ENCODE measurements at regions not wholly inside any gene's neighbourhood (a gene's known extent, or its start where the extent isn't known, plus 50 kb on each side); places are given as distances from the start of the nearest gene placed in this dataset.

DNA sequence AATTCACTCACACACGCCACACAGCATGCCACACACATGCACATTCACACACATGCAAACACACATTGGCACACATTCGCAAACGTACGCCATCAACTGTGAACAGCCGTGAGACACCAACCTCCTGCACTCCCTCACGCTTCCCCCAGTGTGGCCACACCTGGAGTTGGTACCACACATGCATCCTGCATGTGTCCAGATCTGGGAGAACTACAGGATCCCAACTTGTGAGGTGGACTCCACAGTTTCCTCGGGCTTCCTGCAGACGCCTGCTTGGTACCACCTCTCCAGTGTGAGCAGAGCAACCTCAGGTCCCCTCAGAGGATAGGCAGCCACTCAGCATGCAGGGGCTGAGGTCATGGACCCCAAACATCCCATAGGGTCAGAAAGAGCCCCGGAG is 239.0 kb downstream of the EIPR1 start:
- Histone ChIP-seq H3K36me3 (ENCODE audit: control insufficient read depth, insufficient read depth, low read length) (no peaks in the 10 kb centered on the region), H3K9ac (ENCODE audit: low read length) (no peak overlapping the region), H3K27me3 (ENCODE audit: control insufficient read depth, insufficient read depth, low read length) (no peaks in the 10 kb centered on the region), H3K27ac (ENCODE audit: low read depth, low read length) (no peak overlapping the region), H3K4me3 (ENCODE audit: low read length) (no peak overlapping the region), H3K4me1 (ENCODE audit: control insufficient read depth, insufficient read depth, low read length) (no peaks in the 10 kb centered on the region)

DNA sequence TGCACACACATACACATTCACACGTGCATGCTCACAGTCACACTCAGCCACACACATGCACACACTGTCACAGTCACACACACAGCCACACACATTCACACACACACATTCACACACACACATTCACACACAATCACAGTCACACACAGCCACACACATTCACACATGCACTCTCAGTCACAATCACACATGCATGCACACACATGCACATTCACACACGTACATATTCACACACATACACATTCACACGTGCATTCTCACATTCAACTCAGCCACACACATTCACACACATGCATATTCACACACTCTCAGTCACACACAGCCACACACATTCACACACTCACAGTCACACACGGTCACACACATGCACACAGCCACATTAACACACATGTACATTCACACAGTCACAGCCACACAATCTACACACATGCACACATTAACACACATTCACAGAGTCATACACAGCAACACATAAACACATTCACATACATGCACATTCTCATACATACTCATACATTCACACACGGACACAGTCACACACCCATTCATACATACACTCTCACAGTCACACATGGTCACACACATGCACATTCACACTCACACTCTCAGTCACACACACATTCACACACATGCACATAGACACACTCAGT is 239.8 kb downstream of the EIPR1 start:
- H3K27ac ChIP-seq (ENCODE audit: low read depth, low read length): no peak overlapping the region
- H3K4me3 ChIP-seq (ENCODE audit: low read length): no peak overlapping the region
- H3K36me3 ChIP-seq (ENCODE audit: control insufficient read depth, insufficient read depth, low read length): no peaks in the 10 kb centered on the region
- H3K4me1 ChIP-seq (ENCODE audit: control insufficient read depth, insufficient read depth, low read length): no peaks in the 10 kb centered on the region
- H3K27me3 ChIP-seq (ENCODE audit: control insufficient read depth, insufficient read depth, low read length): no peaks in the 10 kb centered on the region
- H3K9ac ChIP-seq (ENCODE audit: low read length): no peak overlapping the region

DNA sequence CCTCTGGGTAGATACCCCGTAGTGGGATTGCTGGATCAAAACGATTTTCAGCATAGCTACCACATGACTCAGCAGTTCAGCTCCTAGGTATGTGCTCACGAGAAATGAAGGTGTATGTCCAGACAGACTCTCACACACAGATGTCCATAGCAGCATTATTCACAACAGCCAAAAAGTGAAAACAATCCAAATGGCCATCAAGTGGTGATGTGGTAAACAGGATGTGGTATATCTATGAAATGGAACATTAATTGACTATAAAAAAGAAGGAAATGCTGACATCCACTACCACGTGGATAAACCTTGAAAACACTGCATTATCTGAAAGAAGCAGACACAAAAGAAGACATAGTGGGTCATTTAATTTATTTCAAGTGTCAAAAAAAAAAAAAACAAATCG is 241.9 kb downstream of the EIPR1 start:
- Histone ChIP-seq H3K4me3 (ENCODE audit: low read length) (no peak overlapping the region), H3K27me3 (ENCODE audit: control insufficient read depth, insufficient read depth, low read length) (no peaks in the 10 kb centered on the region), H3K27ac (ENCODE audit: low read depth, low read length) (no peak overlapping the region), H3K4me1 (ENCODE audit: control insufficient read depth, insufficient read depth, low read length) (no peaks in the 10 kb centered on the region), H3K9ac (ENCODE audit: low read length) (no peak overlapping the region), H3K36me3 (ENCODE audit: control insufficient read depth, insufficient read depth, low read length) (no peaks in the 10 kb centered on the region)

DNA sequence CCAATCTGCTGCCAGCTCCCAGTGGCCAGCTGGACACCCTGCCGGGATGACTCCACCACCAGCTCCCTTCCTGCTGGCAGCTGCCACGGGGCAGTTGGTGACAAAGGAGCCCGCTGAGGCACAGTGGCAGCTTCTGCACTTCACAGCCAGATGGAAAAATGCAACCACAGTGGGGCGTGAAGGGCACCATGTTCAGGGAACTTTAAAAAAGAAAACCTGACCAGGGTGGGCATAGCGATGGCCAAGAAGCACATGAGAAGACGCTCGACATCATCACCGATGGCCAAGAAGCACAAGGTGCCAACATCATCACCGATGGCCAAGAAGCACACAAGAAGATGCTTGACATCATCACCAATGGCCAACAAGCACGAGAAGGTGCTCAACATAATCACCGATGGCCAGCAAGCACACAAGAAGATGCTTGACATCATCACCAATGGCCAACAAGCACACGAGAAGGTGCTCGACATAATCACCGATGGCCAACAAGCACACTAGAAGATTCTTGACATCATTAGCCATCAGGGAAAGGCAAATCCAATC is 243.5 kb downstream of the EIPR1 start:
- no peaks in the 10 kb centered on the region for H3K4me1 ChIP-seq (ENCODE audit: control insufficient read depth, insufficient read depth, low read length)
- no peak overlapping the region for H3K9ac ChIP-seq (ENCODE audit: low read length)
- no peak overlapping the region for H3K4me3 ChIP-seq (ENCODE audit: low read length)
- no peak overlapping the region for H3K27ac ChIP-seq (ENCODE audit: low read depth, low read length)
- H3K36me3 ChIP-seq (ENCODE audit: control insufficient read depth, insufficient read depth, low read length): no peaks in the 10 kb centered on the region
- peaks cover 2% of the 10 kb centered on the region for H3K27me3 ChIP-seq (ENCODE audit: control insufficient read depth, insufficient read depth, low read length)

DNA sequence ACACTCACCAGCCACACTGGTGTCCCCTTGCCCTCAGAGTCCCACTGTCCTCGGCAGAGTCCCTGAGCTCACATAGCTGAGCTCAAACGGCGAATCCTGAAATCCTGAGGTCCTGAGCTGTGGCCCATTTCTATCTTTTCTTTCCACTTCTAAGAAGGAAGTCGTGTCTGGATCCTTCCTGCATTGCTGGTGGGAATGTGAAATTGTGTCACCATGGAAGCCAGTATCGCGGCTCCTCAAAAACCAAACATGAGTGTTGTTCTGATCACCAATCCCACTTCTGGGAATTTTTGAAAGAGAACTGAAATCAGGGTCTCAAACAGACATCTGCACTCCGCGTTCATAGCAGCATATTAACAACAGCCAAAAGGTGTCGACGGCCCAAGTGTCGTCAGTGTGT is 244.7 kb downstream of the EIPR1 start:
- Histone ChIP-seq H3K9ac (ENCODE audit: low read length) (no peak overlapping the region), H3K27ac (ENCODE audit: low read depth, low read length) (no peak overlapping the region), H3K27me3 (ENCODE audit: control insufficient read depth, insufficient read depth, low read length) (peaks cover 2% of the 10 kb centered on the region), H3K36me3 (ENCODE audit: control insufficient read depth, insufficient read depth, low read length) (no peaks in the 10 kb centered on the region), H3K4me1 (ENCODE audit: control insufficient read depth, insufficient read depth, low read length) (no peaks in the 10 kb centered on the region), H3K4me3 (ENCODE audit: low read length) (no peak overlapping the region)

DNA sequence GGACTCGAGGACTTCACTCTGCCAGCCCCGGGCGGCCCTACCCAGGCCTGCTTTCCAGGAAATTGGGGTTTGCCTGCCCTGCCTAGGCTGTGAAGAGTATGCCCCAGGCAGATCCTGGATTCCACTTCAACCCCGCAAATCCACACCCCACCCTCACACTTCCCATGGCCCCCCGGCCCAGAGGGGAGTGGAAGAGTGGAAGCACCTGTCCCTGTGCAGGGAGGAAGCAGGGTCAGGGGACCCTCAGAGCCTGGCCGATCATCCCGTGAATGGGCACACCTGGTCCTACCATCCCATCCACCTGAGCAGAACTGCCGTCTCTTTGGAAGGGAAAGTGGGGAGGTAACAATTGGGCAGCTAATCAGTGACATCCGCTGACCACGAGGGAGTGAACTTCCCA is 245.2 kb downstream of the EIPR1 start:
- Histone ChIP-seq H3K4me3 (ENCODE audit: low read length) (no peak overlapping the region), H3K27ac (ENCODE audit: low read depth, low read length) (no peak overlapping the region), H3K4me1 (ENCODE audit: control insufficient read depth, insufficient read depth, low read length) (no peaks in the 10 kb centered on the region), H3K27me3 (ENCODE audit: control insufficient read depth, insufficient read depth, low read length) (peaks cover 2% of the 10 kb centered on the region), H3K36me3 (ENCODE audit: control insufficient read depth, insufficient read depth, low read length) (no peaks in the 10 kb centered on the region), H3K9ac (ENCODE audit: low read length) (no peak overlapping the region)

DNA sequence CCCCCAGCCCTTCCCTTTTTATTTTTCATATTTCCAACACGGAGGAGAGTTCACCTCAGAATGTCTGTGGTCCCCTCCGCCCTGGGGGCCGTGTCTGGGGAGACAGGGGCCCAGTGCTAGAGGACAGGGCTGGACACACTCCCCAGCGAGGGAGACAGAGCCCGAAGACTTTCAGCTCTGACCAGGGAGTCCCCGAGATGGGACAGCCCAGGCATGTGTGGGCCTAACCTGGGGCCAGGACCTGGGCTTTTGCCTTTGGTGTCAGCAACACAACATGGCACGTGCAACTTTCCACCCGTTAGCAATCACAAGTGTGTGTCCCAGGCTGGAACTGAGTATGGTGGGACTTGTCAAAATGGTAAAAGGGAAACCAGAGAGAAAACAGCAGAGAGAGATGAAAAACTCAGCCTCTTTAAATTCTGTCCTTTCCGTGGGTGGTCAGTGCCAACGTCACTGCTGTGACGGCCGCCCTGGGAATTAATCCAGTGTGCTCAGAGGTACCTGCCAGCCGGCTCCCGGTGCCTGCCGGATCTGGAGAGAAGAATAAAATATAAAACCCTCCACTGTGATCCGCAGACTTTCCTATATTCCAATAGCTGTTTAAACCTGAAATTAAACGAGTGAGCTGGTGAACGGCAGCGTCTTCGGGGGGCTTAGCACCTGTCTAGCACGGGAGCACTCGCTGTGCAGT is 245.8 kb downstream of the EIPR1 start:
- Histone ChIP-seq H3K27me3 (ENCODE audit: control insufficient read depth, insufficient read depth, low read length) (peaks cover 2% of the 10 kb centered on the region), H3K9ac (ENCODE audit: low read length) (no peak overlapping the region), H3K4me3 (ENCODE audit: low read length) (no peak overlapping the region), H3K4me1 (ENCODE audit: control insufficient read depth, insufficient read depth, low read length) (no peaks in the 10 kb centered on the region), H3K27ac (ENCODE audit: low read depth, low read length) (no peak overlapping the region), H3K36me3 (ENCODE audit: control insufficient read depth, insufficient read depth, low read length) (no peaks in the 10 kb centered on the region)

DNA sequence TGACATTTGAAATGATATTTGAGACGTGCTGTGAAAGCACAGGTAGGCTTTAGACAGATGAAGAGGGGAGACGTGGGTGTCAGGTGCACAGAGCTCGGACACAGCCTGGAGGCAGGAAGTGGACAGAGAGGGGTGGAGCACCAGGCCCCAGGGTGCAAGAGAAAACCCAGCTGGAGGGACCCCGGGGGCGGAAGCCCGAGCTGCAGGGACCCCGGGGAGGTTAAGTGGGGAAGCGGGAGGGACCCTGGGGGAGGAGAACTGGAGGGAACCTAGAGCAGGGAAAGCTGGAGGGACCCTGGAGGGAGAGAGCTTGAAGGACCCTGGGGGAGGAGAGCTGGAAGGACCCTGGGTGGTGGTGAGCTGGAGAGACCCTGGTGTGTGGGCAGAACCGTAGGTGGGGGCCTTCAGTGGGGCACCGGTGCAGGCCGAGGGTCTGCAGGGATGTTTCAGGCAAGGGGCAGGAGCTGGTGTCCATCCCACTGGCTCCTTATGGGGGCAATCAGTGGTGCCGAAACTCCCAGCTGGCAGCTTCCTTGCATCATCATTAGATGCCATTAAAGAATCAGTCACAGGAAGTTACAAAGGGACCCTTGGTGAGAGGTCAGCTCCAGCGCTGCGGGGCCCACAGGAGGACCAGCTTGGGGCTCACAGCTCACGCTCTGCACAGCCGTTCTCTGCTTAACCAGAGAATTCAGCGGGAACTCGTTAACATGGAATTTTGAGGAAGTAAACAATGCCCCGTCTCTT is 246.6 kb downstream of the EIPR1 start:
- Histone ChIP-seq H3K36me3 (ENCODE audit: control insufficient read depth, insufficient read depth, low read length) (no peaks in the 10 kb centered on the region), H3K9ac (ENCODE audit: low read length) (no peak overlapping the region), H3K27me3 (ENCODE audit: control insufficient read depth, insufficient read depth, low read length) (peaks cover 2% of the 10 kb centered on the region), H3K4me1 (ENCODE audit: control insufficient read depth, insufficient read depth, low read length) (no peaks in the 10 kb centered on the region), H3K4me3 (ENCODE audit: low read length) (no peak overlapping the region), H3K27ac (ENCODE audit: low read depth, low read length) (no peak overlapping the region)

DNA sequence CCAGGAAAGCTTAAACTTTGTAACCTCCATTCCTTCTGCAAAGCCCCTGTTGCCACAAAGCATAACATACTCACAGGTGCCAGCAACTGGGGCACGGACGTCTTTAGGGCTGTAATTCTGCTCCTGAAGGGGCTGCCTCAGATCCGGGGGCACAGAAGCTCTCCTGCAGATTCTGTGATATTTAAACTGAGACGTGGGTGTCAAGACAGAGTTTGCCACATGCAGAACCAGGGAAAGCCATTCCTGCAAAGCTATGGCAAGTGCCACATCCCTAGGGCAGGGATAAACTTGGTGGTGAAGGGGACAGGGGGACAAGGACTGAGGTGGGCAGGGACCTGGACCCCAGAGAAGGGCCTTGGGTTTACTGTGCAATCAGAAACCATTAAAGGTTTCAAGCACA is 247.2 kb downstream of the EIPR1 start:
- H3K36me3 ChIP-seq (ENCODE audit: control insufficient read depth, insufficient read depth, low read length): no peaks in the 10 kb centered on the region
- H3K4me1 ChIP-seq (ENCODE audit: control insufficient read depth, insufficient read depth, low read length): no peaks in the 10 kb centered on the region
- H3K27ac ChIP-seq (ENCODE audit: low read depth, low read length): no peak overlapping the region
- peaks cover 2% of the 10 kb centered on the region for H3K27me3 ChIP-seq (ENCODE audit: control insufficient read depth, insufficient read depth, low read length)
- no peak overlapping the region for H3K9ac ChIP-seq (ENCODE audit: low read length)
- H3K4me3 ChIP-seq (ENCODE audit: low read length): no peak overlapping the region

DNA sequence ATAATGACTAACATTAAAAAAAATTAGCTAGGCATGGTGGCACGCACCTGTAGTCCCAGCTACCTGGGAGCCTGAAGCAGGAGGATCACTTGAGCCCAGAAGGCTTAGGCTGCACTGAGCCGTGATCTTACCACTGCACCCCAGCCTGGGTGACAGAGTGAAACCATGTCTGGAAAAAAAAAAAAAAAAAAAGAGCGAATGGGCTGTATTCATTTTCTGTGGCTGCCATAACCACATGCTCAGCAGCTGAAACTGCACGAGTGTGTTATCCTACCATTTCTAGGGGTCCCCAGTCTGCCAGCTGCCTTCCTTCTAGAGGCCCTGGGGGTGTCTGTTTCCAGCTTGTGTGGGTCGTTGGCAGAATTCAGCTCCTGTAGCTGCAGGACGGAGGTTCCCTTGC is 247.8 kb downstream of the EIPR1 start:
- Histone ChIP-seq H3K4me1 (ENCODE audit: control insufficient read depth, insufficient read depth, low read length) (no peaks in the 10 kb centered on the region), H3K36me3 (ENCODE audit: control insufficient read depth, insufficient read depth, low read length) (no peaks in the 10 kb centered on the region), H3K27ac (ENCODE audit: low read depth, low read length) (no peak overlapping the region), H3K4me3 (ENCODE audit: low read length) (no peak overlapping the region), H3K9ac (ENCODE audit: low read length) (no peak overlapping the region), H3K27me3 (ENCODE audit: control insufficient read depth, insufficient read depth, low read length) (peaks cover 2% of the 10 kb centered on the region)

DNA sequence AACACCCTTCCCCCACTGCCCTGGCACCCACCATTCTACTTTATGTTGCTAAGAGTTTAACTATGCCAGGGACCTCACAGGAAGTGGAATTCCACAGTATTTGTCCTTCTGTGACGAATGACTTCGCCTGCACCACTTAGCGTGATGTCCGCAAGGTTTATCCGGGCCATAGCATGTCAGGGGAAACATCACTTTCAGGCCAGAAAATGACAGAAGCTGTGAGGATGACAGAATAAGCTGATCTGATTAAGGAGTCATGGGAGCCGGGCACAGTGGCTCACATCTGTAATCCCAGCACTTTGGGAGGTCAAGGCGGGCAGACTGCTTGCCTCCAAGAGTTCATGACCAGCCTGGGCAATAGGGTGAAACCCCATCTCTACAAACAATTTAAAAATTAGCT is 248.8 kb downstream of the EIPR1 start:
- H3K4me1 ChIP-seq (ENCODE audit: control insufficient read depth, insufficient read depth, low read length): no peaks in the 10 kb centered on the region
- peaks cover 2% of the 10 kb centered on the region for H3K27me3 ChIP-seq (ENCODE audit: control insufficient read depth, insufficient read depth, low read length)
- H3K9ac ChIP-seq (ENCODE audit: low read length): no peak overlapping the region
- no peak overlapping the region for H3K4me3 ChIP-seq (ENCODE audit: low read length)
- H3K27ac ChIP-seq (ENCODE audit: low read depth, low read length): no peak overlapping the region
- no peaks in the 10 kb centered on the region for H3K36me3 ChIP-seq (ENCODE audit: control insufficient read depth, insufficient read depth, low read length)

DNA sequence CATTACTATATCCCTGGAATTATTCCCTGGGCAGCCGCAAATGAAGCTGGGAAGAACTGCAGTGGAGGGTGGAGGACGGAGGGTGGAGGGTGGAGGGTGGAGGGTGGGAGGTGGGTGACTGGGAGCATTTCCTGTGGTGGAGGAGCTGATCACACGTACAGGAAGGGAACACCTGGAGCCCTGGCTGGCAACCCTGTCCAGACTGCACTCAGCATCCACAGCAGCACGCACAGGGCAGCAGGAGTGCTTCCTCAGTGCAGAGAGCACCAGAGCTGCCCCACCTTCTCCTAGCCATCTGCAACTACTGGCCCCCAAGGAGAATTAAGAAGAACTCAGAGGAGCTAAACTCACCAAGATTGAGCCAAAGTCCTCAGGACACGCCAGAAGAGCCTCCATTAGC is 249.9 kb downstream of the EIPR1 start:
- H3K27me3 ChIP-seq (ENCODE audit: control insufficient read depth, insufficient read depth, low read length): peaks cover 2% of the 10 kb centered on the region
- H3K9ac ChIP-seq (ENCODE audit: low read length): no peak overlapping the region
- no peaks in the 10 kb centered on the region for H3K4me1 ChIP-seq (ENCODE audit: control insufficient read depth, insufficient read depth, low read length)
- H3K27ac ChIP-seq (ENCODE audit: low read depth, low read length): no peak overlapping the region
- no peaks in the 10 kb centered on the region for H3K36me3 ChIP-seq (ENCODE audit: control insufficient read depth, insufficient read depth, low read length)
- no peak overlapping the region for H3K4me3 ChIP-seq (ENCODE audit: low read length)
